Neural cell (in vitro differentiated cells): ENCODE measurements at regions not wholly inside any gene's neighbourhood (a gene's known extent, or its start where the extent isn't known, plus 50 kb on each side); places are given as distances from the start of the nearest gene placed in this dataset.

Experiments used
- H2AFZ ChIP-seq: fragments of 200-600, 300-800 bp; sonication (generic), shearing (Covaris generic); 2 replicates; pipeline ENCODE4 v1.6.0; 2014; ENCODE audit warnings: low read depth, mild to moderate bottlenecking, antibody characterized with exemption, low read length, moderate library complexity
- H3F3A ChIP-seq: fragments of 200-600 bp; shearing (Covaris generic); 2 replicates; pipeline ENCODE4 v1.6.1; 2016; ENCODE audit warnings: mild to moderate bottlenecking, moderate library complexity, mixed read lengths, antibody characterized with exemption, low read length; ENCODE audit not compliant: insufficient read depth, poor library complexity, severe bottlenecking
- H3K27ac ChIP-seq: fragments of 200-600, 300-800 bp; sonication (generic), shearing (Covaris generic); 2 replicates; pipeline ENCODE4 v1.5.1; 2014; ENCODE audit warnings: mild to moderate bottlenecking, low read length, moderate library complexity
- H3K27me3 ChIP-seq: fragments of 300-800, 200-600 bp; sonication (generic), shearing (Covaris generic); 2 replicates; pipeline ENCODE4 v1.6.0; 2014; ENCODE audit warnings: mild to moderate bottlenecking, low read depth, low read length, moderate library complexity; ENCODE audit not compliant: insufficient read depth
- H3K36me3 ChIP-seq: fragments of 300-800, 200-600 bp; sonication (generic), shearing (Covaris generic); 2 replicates; pipeline ENCODE4 v1.5.1; 2014; ENCODE audit warnings: mild to moderate bottlenecking, antibody characterized with exemption, low read length, moderate library complexity; ENCODE audit not compliant: insufficient read depth
- H3K4me2 ChIP-seq: fragments of 300-800, 200-600 bp; sonication (generic), shearing (Covaris generic); 2 replicates; pipeline ENCODE4 v1.6.0; 2014; ENCODE audit warnings: mild to moderate bottlenecking, low read length
- H3K4me3 ChIP-seq: fragments of 300-800, 200-600 bp; sonication (generic), shearing (Covaris generic); 2 replicates; pipeline ENCODE4 v1.5.1; 2014; ENCODE audit warnings: mild to moderate bottlenecking, low read length, moderate library complexity
- H3K79me2 ChIP-seq: fragments of 200-600 bp; shearing (Covaris generic); replicated peaks from 2 replicates; pipeline ENCODE4 v1.6.0; 2014; ENCODE audit warnings: mild to moderate bottlenecking, low read length, moderate library complexity; ENCODE audit not compliant: insufficient read depth
- H3K9ac ChIP-seq: fragments of 300-800, 200-600 bp; sonication (generic), shearing (Covaris generic); 2 replicates; pipeline ENCODE4 v1.6.1; 2016; ENCODE audit warnings: mild to moderate bottlenecking, low read length, mixed read lengths
- H3K9me2 ChIP-seq: fragments of 200-600 bp; shearing (Covaris generic); 2 replicates; pipeline ENCODE4 v1.6.1; 2016; ENCODE audit warnings: mild to moderate bottlenecking, low read length, mixed read lengths; ENCODE audit not compliant: insufficient read depth
- H3K9me3 ChIP-seq: fragments of 200-600, 300-800 bp; sonication (generic), shearing (Covaris generic); 2 replicates; pipeline ENCODE4 v1.6.1; 2016; ENCODE audit warnings: mild to moderate bottlenecking, mixed run types, low read length, moderate library complexity, mixed read lengths
- H4K20me1 ChIP-seq: fragments of 200-600 bp; shearing (Covaris generic); 2 replicates; pipeline ENCODE4 v1.6.1; 2016; ENCODE audit warnings: mild to moderate bottlenecking, mixed run types; ENCODE audit not compliant: insufficient read depth
- EP300 ChIP-seq: fragments of 450-650 bp; conservative IDR thresholded peaks from 2 replicates; pipeline ENCODE4 v1.6.1; 2014; ENCODE audit warnings: antibody characterized with exemption, mild to moderate bottlenecking, moderate library complexity; ENCODE audit not compliant: poor library complexity, severe bottlenecking
- EZH2 ChIP-seq: fragments of 200-600, 300-800 bp; shearing (Covaris generic), sonication (generic); IDR thresholded peaks from 2 replicates; pipeline ENCODE4 v1.6.1; 2014; ENCODE audit warnings: antibody characterized with exemption, low read length, borderline replicate concordance, mild to moderate bottlenecking; ENCODE audit not compliant: insufficient read depth, poor library complexity, severe bottlenecking
- MXI1 ChIP-seq: fragments of 450-650 bp; conservative IDR thresholded peaks from 2 replicates; pipeline ENCODE4 v1.6.1; 2014; ENCODE audit warnings: antibody characterized with exemption, mild to moderate bottlenecking; ENCODE audit not compliant: poor library complexity, severe bottlenecking
- POLR2AphosphoS5 ChIP-seq: IDR thresholded peaks from 2 replicates; pipeline ENCODE4 v1.6.1; 2012
- RAD21 ChIP-seq: fragments of 450-650 bp; conservative IDR thresholded peaks from 2 replicates; pipeline ENCODE4 v1.6.1; 2014; ENCODE audit warnings: antibody characterized with exemption, mild to moderate bottlenecking, moderate library complexity
- SMC3 ChIP-seq: fragments of 450-650 bp; conservative IDR thresholded peaks from 2 replicates; pipeline ENCODE4 v1.6.1; 2014; ENCODE audit warnings: antibody characterized with exemption, mild to moderate bottlenecking, moderate library complexity; ENCODE audit not compliant: poor library complexity
- TAF1 ChIP-seq: IDR thresholded peaks from 2 replicates; pipeline ENCODE4 v1.6.1; 2012; ENCODE audit warnings: low read depth
- TF ChIP-seq, protein P1 (sequence below): fragments of 450-650 bp; IDR thresholded peaks from 2 replicates; pipeline ENCODE4 v1.5.1; 2014; ENCODE audit warnings: antibody characterized with exemption, mild to moderate bottlenecking, moderate library complexity; ENCODE audit not compliant: poor library complexity, severe bottlenecking
- TF ChIP-seq, protein P2 (sequence below): IDR thresholded peaks from 2 replicates; pipeline ENCODE4 v1.6.1; 2012; ENCODE audit warnings: borderline replicate concordance

DNA sequence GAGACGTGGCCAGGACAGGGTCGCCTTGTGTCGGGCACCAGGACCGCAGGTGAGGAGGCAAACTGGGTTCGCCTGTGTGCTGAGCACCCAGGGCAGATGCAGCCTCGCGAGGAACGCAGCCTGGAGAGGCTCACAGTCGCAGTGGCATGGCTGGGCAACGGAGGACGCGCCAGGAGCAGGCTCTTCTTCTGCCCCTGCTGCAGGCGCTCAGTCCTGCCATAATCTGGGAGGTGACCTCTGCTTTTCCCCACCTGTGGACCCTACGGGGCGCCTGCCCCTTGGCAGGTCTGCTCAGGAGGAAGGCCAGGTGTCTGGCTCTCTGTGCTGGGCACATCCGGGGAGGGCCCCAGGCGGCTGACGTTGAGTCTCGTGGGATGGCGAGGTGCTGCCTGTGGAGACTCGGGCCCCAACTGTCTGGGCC, 1136.2 kb downstream of the BRD1 start:
- Histone ChIP-seq H3K9ac (no peak overlapping the region), H3K27ac (no peak overlapping the region), H3K27me3 (no peaks in the 10 kb centered on the region), H3K36me3 (no peaks in the 10 kb centered on the region), H2AFZ (no peak overlapping the region), H3K9me3 (no peaks in the 10 kb centered on the region), H3F3A (no peaks in the 10 kb centered on the region), H3K4me2 (no peak overlapping the region), H3K4me3 (no peak overlapping the region), H4K20me1 (no peaks in the 10 kb centered on the region), H3K79me2 (no peaks in the 10 kb centered on the region), H3K9me2 (no peaks in the 10 kb centered on the region)
- no peak for TF ChIP-seq POLR2AphosphoS5
- TF ChIP-seq RAD21: no peak
- no peak for TF ChIP-seq TAF1

DNA sequence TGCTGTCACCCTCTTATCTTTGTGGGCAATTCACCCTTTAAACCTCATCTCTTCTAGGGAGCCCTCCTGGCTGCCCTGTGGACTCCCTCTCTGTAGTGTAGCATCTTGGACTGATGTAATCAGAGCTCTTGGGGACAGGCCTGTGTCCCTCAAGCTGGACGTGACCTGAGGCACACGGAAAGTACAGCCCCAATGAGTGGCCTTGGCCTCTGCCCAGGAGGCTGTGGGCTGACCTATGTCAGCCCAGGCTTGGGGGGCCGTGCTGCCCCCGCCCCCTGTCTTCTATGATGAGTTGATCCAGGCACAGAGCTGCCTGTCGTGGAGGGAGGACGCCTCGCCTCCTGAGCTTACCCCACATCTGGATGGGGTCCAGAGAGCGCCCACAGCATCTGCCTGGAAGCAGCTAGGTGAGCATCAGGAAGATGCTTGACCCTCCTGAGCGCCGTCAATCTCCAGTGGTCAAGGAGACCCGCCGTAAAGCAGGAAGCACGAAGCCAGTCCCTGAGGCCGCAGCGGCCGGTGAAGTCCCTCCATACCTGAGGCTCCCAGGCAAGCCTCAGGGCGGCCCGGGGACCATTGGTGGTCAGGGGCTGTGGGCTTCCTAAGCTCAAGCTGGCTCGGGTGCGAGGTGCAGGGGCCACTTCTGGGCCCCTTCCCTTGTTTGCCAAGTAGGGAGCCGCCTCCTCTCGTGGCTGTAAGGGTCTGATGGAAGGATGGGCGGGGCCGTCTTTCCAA, 1136.9 kb downstream of the BRD1 start:
- Histone ChIP-seq H3K4me2 (no peak overlapping the region), H3K4me3 (no peak overlapping the region), H3K9ac (no peak overlapping the region), H4K20me1 (no peaks in the 10 kb centered on the region), H3K79me2 (no peaks in the 10 kb centered on the region), H3K27me3 (no peaks in the 10 kb centered on the region), H3K36me3 (no peaks in the 10 kb centered on the region), H3K9me3 (no peaks in the 10 kb centered on the region), H2AFZ (no peak overlapping the region), H3K27ac (no peak overlapping the region), H3K9me2 (no peaks in the 10 kb centered on the region), H3F3A (no peaks in the 10 kb centered on the region)
- TF ChIP-seq RAD21 (no peak), SMC3 (no peak), TAF1 (no peak), EP300 (no peak), EZH2 (no peak), POLR2AphosphoS5 (no peak), MXI1 (no peak)
- TF ChIP-seq, protein P1, sequence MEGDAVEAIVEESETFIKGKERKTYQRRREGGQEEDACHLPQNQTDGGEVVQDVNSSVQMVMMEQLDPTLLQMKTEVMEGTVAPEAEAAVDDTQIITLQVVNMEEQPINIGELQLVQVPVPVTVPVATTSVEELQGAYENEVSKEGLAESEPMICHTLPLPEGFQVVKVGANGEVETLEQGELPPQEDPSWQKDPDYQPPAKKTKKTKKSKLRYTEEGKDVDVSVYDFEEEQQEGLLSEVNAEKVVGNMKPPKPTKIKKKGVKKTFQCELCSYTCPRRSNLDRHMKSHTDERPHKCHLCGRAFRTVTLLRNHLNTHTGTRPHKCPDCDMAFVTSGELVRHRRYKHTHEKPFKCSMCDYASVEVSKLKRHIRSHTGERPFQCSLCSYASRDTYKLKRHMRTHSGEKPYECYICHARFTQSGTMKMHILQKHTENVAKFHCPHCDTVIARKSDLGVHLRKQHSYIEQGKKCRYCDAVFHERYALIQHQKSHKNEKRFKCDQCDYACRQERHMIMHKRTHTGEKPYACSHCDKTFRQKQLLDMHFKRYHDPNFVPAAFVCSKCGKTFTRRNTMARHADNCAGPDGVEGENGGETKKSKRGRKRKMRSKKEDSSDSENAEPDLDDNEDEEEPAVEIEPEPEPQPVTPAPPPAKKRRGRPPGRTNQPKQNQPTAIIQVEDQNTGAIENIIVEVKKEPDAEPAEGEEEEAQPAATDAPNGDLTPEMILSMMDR: no peak
- TF ChIP-seq, protein P2, sequence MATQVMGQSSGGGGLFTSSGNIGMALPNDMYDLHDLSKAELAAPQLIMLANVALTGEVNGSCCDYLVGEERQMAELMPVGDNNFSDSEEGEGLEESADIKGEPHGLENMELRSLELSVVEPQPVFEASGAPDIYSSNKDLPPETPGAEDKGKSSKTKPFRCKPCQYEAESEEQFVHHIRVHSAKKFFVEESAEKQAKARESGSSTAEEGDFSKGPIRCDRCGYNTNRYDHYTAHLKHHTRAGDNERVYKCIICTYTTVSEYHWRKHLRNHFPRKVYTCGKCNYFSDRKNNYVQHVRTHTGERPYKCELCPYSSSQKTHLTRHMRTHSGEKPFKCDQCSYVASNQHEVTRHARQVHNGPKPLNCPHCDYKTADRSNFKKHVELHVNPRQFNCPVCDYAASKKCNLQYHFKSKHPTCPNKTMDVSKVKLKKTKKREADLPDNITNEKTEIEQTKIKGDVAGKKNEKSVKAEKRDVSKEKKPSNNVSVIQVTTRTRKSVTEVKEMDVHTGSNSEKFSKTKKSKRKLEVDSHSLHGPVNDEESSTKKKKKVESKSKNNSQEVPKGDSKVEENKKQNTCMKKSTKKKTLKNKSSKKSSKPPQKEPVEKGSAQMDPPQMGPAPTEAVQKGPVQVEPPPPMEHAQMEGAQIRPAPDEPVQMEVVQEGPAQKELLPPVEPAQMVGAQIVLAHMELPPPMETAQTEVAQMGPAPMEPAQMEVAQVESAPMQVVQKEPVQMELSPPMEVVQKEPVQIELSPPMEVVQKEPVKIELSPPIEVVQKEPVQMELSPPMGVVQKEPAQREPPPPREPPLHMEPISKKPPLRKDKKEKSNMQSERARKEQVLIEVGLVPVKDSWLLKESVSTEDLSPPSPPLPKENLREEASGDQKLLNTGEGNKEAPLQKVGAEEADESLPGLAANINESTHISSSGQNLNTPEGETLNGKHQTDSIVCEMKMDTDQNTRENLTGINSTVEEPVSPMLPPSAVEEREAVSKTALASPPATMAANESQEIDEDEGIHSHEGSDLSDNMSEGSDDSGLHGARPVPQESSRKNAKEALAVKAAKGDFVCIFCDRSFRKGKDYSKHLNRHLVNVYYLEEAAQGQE: no peak

DNA sequence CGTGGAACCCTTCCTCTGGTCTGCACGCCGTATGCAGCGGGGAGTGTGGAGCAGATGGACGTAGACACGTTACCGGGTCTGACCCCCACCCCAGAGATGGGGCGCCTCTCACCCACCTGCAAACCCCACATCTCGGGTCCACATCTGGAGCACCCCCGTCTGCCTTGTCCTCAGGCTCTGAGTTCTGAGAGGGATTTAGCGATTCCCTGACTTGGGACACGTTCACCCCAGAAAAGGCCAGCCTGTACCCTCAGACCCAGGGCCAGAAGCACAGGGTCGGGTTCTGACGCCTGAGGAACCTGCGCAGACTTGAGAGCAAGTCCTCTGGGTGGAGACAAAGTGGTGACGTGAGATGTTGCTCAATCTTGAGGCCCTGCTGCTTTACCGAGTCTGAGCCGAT, 1138.5 kb downstream of the BRD1 start:
- H3K27me3 ChIP-seq: no peaks in the 10 kb centered on the region
- no peak overlapping the region for H3K4me2 ChIP-seq
- TF ChIP-seq, protein P1: no peak
- TF ChIP-seq, protein P2: no peak
- TF ChIP-seq MXI1: no peak
- no peak for TF ChIP-seq SMC3
- TF ChIP-seq TAF1: no peak
- no peak for TF ChIP-seq EP300
- TF ChIP-seq EZH2: no peak
- TF ChIP-seq POLR2AphosphoS5: no peak
- TF ChIP-seq RAD21: no peak
- no peak overlapping the region for H2AFZ ChIP-seq
- no peak overlapping the region for H3K9ac ChIP-seq
- no peak overlapping the region for H3K4me3 ChIP-seq
- no peaks in the 10 kb centered on the region for H3K36me3 ChIP-seq
- no peak overlapping the region for H3K27ac ChIP-seq
- no peaks in the 10 kb centered on the region for H3K9me2 ChIP-seq
- no peaks in the 10 kb centered on the region for H4K20me1 ChIP-seq
- H3K79me2 ChIP-seq: no peaks in the 10 kb centered on the region
- no peaks in the 10 kb centered on the region for H3F3A ChIP-seq
- H3K9me3 ChIP-seq: no peaks in the 10 kb centered on the region
